Uterus (tissue), 2 donors: ENCODE measurements at regions not wholly inside any gene's neighbourhood (a gene's known extent, or its start where the extent isn't known, plus 50 kb on each side); places are given as distances from the start of the nearest gene placed in this dataset.

Experiments
- POLR2A ChIP-seq, 2 donors: fragments of 450-650 bp; IDR thresholded peaks; one replicate each; pipeline ENCODE4 v1.6.1; 2016; ENCODE audit warnings: antibody characterized with exemption in 2 of 2, mild to moderate bottlenecking in 1 of 2, moderate library complexity in 1 of 2
- TF ChIP-seq, protein P1 (sequence below), 4 experiments: fragments of 200-600 bp in 2 of 4; fragments of 450-650 bp in 2 of 4; sonication (generic) in 2 of 4; IDR thresholded peaks; one replicate each; pipeline ENCODE4 v1.5.1; 2016 to 2019; ENCODE audit warnings: antibody characterized with exemption in 4 of 4, mild to moderate bottlenecking in 2 of 4, moderate library complexity in 1 of 4

DNA sequence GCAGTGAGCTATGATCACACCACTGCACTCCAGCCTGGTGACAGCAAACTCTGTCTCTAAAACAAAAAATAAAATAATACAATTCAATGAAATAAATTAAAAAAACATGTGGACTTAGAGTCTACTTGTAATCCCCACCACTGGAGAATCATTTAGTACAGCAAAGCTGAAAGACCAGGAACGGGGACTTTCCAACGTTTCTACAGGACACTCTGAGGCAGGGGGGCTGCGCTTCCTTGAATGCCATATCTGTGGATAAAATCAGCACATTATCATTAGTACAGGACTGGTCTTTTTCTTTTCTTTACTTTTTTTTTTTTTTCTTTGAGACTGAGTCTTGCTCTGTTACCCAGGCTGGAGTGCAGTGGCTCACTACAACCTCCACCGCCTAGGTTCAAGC is 124.8 kb downstream of the MXRA5 start:
- TF ChIP-seq POLR2A (IDR thresholded peaks at IDR 0.05), result no peak
- TF ChIP-seq, protein P1, sequence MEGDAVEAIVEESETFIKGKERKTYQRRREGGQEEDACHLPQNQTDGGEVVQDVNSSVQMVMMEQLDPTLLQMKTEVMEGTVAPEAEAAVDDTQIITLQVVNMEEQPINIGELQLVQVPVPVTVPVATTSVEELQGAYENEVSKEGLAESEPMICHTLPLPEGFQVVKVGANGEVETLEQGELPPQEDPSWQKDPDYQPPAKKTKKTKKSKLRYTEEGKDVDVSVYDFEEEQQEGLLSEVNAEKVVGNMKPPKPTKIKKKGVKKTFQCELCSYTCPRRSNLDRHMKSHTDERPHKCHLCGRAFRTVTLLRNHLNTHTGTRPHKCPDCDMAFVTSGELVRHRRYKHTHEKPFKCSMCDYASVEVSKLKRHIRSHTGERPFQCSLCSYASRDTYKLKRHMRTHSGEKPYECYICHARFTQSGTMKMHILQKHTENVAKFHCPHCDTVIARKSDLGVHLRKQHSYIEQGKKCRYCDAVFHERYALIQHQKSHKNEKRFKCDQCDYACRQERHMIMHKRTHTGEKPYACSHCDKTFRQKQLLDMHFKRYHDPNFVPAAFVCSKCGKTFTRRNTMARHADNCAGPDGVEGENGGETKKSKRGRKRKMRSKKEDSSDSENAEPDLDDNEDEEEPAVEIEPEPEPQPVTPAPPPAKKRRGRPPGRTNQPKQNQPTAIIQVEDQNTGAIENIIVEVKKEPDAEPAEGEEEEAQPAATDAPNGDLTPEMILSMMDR (IDR thresholded peaks at IDR 0.05), result no peak
